ENCODE measurements at regions not wholly inside any gene's neighbourhood (a gene's known extent, or its start where the extent isn't known, plus 50 kb on each side); places are given as distances from the start of the nearest gene placed in this dataset.

DNA sequence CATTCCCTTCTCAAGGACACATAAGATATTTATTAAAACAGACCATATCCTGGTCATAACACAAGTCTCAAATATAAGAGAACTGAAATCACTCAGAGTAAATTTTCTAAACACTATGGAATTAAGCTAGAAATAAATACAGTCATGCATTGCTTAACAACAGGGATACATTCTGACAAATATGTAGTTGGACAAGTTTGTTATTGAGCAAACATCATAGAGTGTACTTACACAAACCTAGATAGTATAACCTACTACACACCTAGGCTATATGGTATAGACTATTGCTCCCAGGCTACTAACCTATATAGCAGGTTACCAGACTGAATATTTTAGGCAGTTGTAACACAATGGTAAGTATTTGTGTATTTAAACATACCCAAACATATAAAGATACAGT, 104.0 kb downstream of the MIS18A start:
- no peak overlapping the region for H3K4me3 ChIP-seq (ENCODE audit: low read depth in 1 of 3, low read length in 3 of 3)
- FAIRE-seq, result no peak

DNA sequence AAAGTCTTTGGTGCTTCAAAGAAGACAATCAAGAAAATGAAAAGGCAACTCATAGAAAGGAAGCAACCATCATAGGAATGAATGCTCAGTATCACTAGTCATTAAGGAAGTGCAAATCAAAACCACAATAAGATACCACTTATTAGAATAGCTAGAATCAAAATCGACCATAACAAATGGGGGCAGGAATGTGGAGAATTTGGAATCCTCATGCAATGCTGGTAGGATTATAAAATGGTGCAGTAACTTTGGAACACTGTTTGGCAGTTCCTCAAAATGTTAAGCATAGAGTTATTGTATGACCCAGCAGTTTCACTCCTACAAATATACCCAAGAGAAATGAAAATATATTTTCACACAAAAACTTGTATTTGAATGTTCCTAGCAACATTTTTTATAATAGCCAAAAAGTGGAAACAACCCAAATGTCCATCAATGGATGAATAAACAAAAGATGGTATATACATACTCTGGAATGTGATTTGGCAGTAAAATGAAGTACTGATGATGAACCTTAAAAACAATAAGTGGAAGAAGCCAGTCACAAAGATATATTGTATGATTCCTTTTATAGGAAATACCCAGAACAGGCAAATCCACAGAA, 105.6 kb downstream of the MIS18A start:
- DNase-seq (no peak), FAIRE-seq (no peak)
- WGBS, 3 donors, result 14 to 36% (median 26%) methylated on average over 1 of the region's 1 CpG
- Histone ChIP-seq H3K36me3 (ENCODE audit: control insufficient read depth in 3 of 3, insufficient read depth in 2 of 3, low read depth in 1 of 3, low read length in 3 of 3) (no peaks in the 10 kb centered on the region), H3K27me3 (ENCODE audit: control insufficient read depth in 3 of 3, insufficient read depth in 3 of 3, low read length in 3 of 3) (no peaks in the 10 kb centered on the region), H3K4me1 (ENCODE audit: control insufficient read depth in 3 of 3, insufficient read depth in 2 of 3, low read depth in 1 of 3, low read length in 2 of 3) (no peaks in the 10 kb centered on the region), H3K4me3 (ENCODE audit: low read depth in 1 of 3, low read length in 3 of 3) (no peak overlapping the region), H3K27ac (ENCODE audit: low read depth in 1 of 3, low read length in 2 of 3) (no peak overlapping the region), H3K9me3 (ENCODE audit: control insufficient read depth in 2 of 2, insufficient read depth in 1 of 2, low read depth in 1 of 2, low read length in 1 of 2) (no peaks in the 10 kb centered on the region)

More for the DNA sequence above, 104.0 kb downstream of the MIS18A start:
- Histone ChIP-seq H3K27ac (ENCODE audit: low read depth in 1 of 3, low read length in 2 of 3) (no peak overlapping the region), H3K27me3 (ENCODE audit: control insufficient read depth in 3 of 3, insufficient read depth in 3 of 3, low read length in 3 of 3) (no peaks in the 10 kb centered on the region), H3K4me1 (ENCODE audit: control insufficient read depth in 3 of 3, insufficient read depth in 2 of 3, low read depth in 1 of 3, low read length in 2 of 3) (no peaks in the 10 kb centered on the region), H3K9me3 (ENCODE audit: control insufficient read depth in 2 of 2, insufficient read depth in 1 of 2, low read depth in 1 of 2, low read length in 1 of 2) (no peaks in the 10 kb centered on the region), H3K36me3 (ENCODE audit: control insufficient read depth in 3 of 3, insufficient read depth in 2 of 3, low read depth in 1 of 3, low read length in 3 of 3) (no peaks in the 10 kb centered on the region)
- DNase-seq, result no peak

DNA sequence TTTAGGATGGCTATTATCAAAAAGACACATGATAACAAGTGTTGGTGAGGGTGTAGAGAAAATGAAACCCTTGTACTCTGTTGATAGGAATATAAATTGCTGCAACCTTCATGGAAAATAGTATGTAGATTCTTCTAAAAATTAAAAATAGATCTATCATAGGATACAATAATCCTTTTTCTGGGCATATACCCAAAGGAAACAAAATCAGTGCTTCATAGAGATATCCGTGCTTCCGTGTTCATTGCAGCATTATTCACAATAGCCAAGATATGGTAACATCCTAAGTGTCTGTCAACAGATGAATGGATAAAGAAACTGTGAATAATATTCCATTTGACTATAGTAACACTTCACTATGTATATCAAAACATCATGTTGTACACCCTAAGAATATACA, 106.7 kb downstream of the MIS18A start:
- Histone ChIP-seq H3K36me3 (ENCODE audit: control insufficient read depth in 3 of 3, insufficient read depth in 2 of 3, low read depth in 1 of 3, low read length in 3 of 3) (no peaks in the 10 kb centered on the region), H3K4me3 (ENCODE audit: low read depth in 1 of 3, low read length in 3 of 3) (no peak overlapping the region), H3K27ac (ENCODE audit: low read depth in 1 of 3, low read length in 2 of 3) (no peak overlapping the region), H3K4me1 (ENCODE audit: control insufficient read depth in 3 of 3, insufficient read depth in 2 of 3, low read depth in 1 of 3, low read length in 2 of 3) (no peaks in the 10 kb centered on the region), H3K9me3 (ENCODE audit: control insufficient read depth in 2 of 2, insufficient read depth in 1 of 2, low read depth in 1 of 2, low read length in 1 of 2) (no peaks in the 10 kb centered on the region), H3K27me3 (ENCODE audit: control insufficient read depth in 3 of 3, insufficient read depth in 3 of 3, low read length in 3 of 3) (no peaks in the 10 kb centered on the region)
- DNase-seq (no peak), FAIRE-seq (no peak)
- 86 to 98% (median 94%) methylated on average over 2 of the region's 2 CpGs for WGBS, 3 donors

DNA sequence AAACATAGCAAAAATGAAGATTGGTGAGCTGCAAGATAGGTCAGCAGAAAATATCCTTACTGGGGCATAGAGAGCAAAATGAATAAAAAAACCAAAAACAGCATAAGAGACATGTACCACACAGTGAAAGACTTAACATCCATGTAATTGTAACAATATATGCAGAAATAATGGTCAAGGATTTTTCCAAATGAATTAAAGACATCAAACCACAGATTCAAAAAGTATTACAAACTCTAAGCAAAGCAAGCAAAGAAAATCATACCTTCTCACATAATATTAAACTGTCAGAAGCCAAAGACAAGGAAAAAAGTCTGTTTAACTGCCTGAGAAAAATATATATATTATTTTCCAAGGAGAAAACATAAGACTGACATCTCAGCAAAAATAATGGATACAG, 111.3 kb downstream of the MIS18A start:
- Histone ChIP-seq H3K27me3 (ENCODE audit: control insufficient read depth in 3 of 3, insufficient read depth in 3 of 3, low read length in 3 of 3) (no peaks in the 10 kb centered on the region), H3K4me1 (ENCODE audit: control insufficient read depth in 3 of 3, insufficient read depth in 2 of 3, low read depth in 1 of 3, low read length in 2 of 3) (no peaks in the 10 kb centered on the region), H3K4me3 (ENCODE audit: low read depth in 1 of 3, low read length in 3 of 3) (no peak overlapping the region), H3K9me3 (ENCODE audit: control insufficient read depth in 2 of 2, insufficient read depth in 1 of 2, low read depth in 1 of 2, low read length in 1 of 2) (no peaks in the 10 kb centered on the region), H3K36me3 (ENCODE audit: control insufficient read depth in 3 of 3, insufficient read depth in 2 of 3, low read depth in 1 of 3, low read length in 3 of 3) (no peaks in the 10 kb centered on the region), H3K27ac (ENCODE audit: low read depth in 1 of 3, low read length in 2 of 3) (no peak overlapping the region)
- DNase-seq (no peak), FAIRE-seq (no peak)

DNA sequence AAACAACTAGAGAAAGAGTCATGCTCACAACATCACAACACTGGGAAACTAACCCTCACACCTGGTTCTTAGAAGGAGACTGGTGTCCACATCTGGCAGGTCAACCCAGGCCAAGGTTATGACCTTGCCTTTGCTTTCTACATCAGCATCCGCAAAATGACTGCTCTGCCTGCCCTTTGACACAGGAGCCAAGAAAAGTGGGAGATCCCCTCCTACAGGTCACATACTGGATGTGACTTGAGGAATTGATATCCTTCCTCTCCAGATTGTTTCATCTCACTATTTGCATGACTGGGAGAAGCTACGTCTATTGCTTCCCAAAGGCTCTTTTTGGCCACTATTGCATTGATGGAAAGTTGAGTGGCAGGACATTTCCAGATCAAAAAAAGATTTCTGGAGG, 115.5 kb downstream of the MIS18A start:
- FAIRE-seq (no peak), DNase-seq (no peak)
- Histone ChIP-seq H3K4me1 (ENCODE audit: control insufficient read depth in 3 of 3, insufficient read depth in 2 of 3, low read depth in 1 of 3, low read length in 2 of 3) (no peaks in the 10 kb centered on the region), H3K27me3 (ENCODE audit: control insufficient read depth in 3 of 3, insufficient read depth in 3 of 3, low read length in 3 of 3) (no peaks in the 10 kb centered on the region), H3K36me3 (ENCODE audit: control insufficient read depth in 3 of 3, insufficient read depth in 2 of 3, low read depth in 1 of 3, low read length in 3 of 3) (no peaks in the 10 kb centered on the region), H3K9me3 (ENCODE audit: control insufficient read depth in 2 of 2, insufficient read depth in 1 of 2, low read depth in 1 of 2, low read length in 1 of 2) (no peaks in the 10 kb centered on the region), H3K4me3 (ENCODE audit: low read depth in 1 of 3, low read length in 3 of 3) (no peak overlapping the region), H3K27ac (ENCODE audit: low read depth in 1 of 3, low read length in 2 of 3) (no peak overlapping the region)
- 56 to 63% (median 57%) methylated on average over 2 of the region's 2 CpGs for WGBS, 3 donors

DNA sequence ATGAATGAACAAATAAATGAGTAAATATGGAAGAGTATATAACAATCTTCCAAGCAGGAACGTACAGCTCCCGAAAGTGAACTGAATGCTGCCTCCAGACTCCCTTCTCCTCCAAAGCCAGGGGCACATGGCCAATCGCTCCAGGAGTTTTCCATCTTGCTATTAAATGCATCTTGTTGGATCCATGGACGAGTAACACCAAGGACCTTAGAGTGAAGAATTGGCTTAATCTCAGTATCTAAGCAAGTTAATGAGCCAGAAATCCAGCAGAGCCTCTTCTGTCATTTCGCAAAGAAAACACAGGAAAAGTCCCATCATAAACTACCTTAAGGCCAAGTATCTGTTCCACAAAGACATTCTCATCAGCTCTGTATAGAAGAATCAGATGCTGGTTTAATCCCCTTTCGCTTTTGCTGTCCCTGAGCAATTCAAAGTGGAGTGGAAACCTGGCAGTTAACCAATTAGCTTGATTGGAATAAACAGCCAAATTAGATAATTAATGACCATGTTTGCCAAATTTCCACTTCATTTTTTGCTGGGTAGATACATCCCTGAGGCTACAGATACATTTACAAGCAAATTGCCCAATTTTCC, 116.0 kb downstream of the MIS18A start:
- WGBS, 3 donors, result 64 to 75% (median 75%) methylated on average over 6 of the region's 6 CpGs
- Histone ChIP-seq H3K9me3 (ENCODE audit: control insufficient read depth in 2 of 2, insufficient read depth in 1 of 2, low read depth in 1 of 2, low read length in 1 of 2) (no peaks in the 10 kb centered on the region), H3K4me3 (ENCODE audit: low read depth in 1 of 3, low read length in 3 of 3) (no peak overlapping the region), H3K27me3 (ENCODE audit: control insufficient read depth in 3 of 3, insufficient read depth in 3 of 3, low read length in 3 of 3) (no peaks in the 10 kb centered on the region), H3K36me3 (ENCODE audit: control insufficient read depth in 3 of 3, insufficient read depth in 2 of 3, low read depth in 1 of 3, low read length in 3 of 3) (no peaks in the 10 kb centered on the region), H3K4me1 (ENCODE audit: control insufficient read depth in 3 of 3, insufficient read depth in 2 of 3, low read depth in 1 of 3, low read length in 2 of 3) (no peaks in the 10 kb centered on the region), H3K27ac (ENCODE audit: low read depth in 1 of 3, low read length in 2 of 3) (no peak overlapping the region)
- FAIRE-seq (no peak), DNase-seq (peak in 1 of 2 donors; percentile 6)

DNA sequence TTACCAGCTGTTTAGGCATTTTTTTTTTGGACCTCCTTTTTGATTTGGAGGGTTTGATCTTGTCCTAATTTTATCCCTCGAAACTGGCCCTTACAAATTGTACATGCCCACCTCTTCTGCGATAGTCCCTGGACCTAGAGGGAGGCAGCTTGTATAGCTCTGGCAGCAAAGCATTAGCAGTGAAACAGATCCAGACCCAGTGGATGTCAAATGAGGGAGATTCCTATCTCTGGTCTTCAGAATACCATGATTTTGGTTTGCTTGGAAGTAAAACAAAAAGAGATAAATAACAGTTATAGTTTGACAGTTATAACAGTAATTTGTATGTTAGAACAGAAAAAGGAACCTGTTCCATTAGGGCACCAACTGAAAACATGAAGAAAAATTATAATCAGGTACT, 123.6 kb downstream of the MIS18A start:
- FAIRE-seq (no peak), DNase-seq (no peak)
- 84 to 94% (median 88%) methylated on average over 2 of the region's 2 CpGs for WGBS, 3 donors
- Histone ChIP-seq H3K27ac (ENCODE audit: low read depth in 1 of 3, low read length in 2 of 3) (no peak overlapping the region), H3K36me3 (ENCODE audit: control insufficient read depth in 3 of 3, insufficient read depth in 2 of 3, low read depth in 1 of 3, low read length in 3 of 3) (no peaks in the 10 kb centered on the region), H3K4me3 (ENCODE audit: low read depth in 1 of 3, low read length in 3 of 3) (no peak overlapping the region), H3K4me1 (ENCODE audit: control insufficient read depth in 3 of 3, insufficient read depth in 2 of 3, low read depth in 1 of 3, low read length in 2 of 3) (no peaks in the 10 kb centered on the region), H3K27me3 (ENCODE audit: control insufficient read depth in 3 of 3, insufficient read depth in 3 of 3, low read length in 3 of 3) (no peaks in the 10 kb centered on the region), H3K9me3 (ENCODE audit: control insufficient read depth in 2 of 2, insufficient read depth in 1 of 2, low read depth in 1 of 2, low read length in 1 of 2) (no peaks in the 10 kb centered on the region)

DNA sequence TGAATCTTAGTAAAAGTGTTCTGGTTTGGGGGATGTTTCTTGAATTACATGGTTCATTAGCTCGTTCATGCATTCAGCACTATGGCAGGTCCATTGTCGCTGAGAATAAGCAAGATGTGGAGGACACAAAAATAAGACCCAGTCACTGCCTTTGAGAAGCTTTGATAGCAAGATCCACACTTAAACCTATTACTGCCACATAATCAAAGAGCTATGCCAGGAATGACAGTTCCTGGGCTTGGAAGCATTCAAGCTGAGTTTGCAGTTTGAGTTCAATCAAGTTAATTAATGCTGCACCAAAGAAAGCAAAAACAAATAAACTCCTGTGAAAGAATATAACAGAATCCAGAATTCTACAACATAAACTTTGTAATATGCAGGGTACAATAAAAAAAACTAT, 131.8 kb downstream of the MIS18A start:
- Histone ChIP-seq H3K4me1 (ENCODE audit: control insufficient read depth in 3 of 3, insufficient read depth in 2 of 3, low read depth in 1 of 3, low read length in 2 of 3) (no peaks in the 10 kb centered on the region), H3K36me3 (ENCODE audit: control insufficient read depth in 3 of 3, insufficient read depth in 2 of 3, low read depth in 1 of 3, low read length in 3 of 3) (no peaks in the 10 kb centered on the region), H3K4me3 (ENCODE audit: low read depth in 1 of 3, low read length in 3 of 3) (no peak overlapping the region), H3K27me3 (ENCODE audit: control insufficient read depth in 3 of 3, insufficient read depth in 3 of 3, low read length in 3 of 3) (no peaks in the 10 kb centered on the region), H3K9me3 (ENCODE audit: control insufficient read depth in 2 of 2, insufficient read depth in 1 of 2, low read depth in 1 of 2, low read length in 1 of 2) (peaks cover 0 to 4% of the 10 kb centered on the region in 2 donors), H3K27ac (ENCODE audit: low read depth in 1 of 3, low read length in 2 of 3) (no peak overlapping the region)
- DNase-seq (no peak), FAIRE-seq (no peak)
- 28 to 65% (median 50%) methylated on average over 2 of the region's 2 CpGs for WGBS, 3 donors

DNA sequence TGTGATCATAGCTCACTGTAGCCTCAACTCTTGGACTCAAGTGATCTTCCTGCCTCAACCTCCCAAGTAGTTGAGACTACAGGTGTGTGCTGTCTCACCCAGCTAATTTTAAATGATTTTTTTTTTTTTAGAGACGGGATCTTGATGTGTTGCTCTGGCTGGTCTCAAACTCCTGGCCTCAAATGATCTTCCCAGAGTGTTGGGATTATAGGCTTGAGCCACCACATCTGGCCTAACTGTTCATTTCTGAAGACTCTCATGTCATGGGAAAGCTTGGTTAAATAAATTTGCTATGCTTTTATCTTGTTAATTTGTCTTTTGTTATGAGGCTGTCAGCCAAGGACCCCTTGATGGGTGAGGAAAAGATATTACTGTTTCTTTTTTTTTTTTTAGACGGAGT, 134.0 kb downstream of the MIS18A start:
- WGBS, 3 donors, result 81 to 88% (median 88%) methylated on average over 1 to 2 of the region's 2 CpGs
- FAIRE-seq, result no peak
- no peaks in the 10 kb centered on the region for H3K27me3 ChIP-seq (ENCODE audit: control insufficient read depth in 3 of 3, insufficient read depth in 3 of 3, low read length in 3 of 3)
- H3K36me3 ChIP-seq (ENCODE audit: control insufficient read depth in 3 of 3, insufficient read depth in 2 of 3, low read depth in 1 of 3, low read length in 3 of 3), result no peaks in the 10 kb centered on the region
- DNase-seq, result no peak
- peaks cover 0 to 4% of the 10 kb centered on the region in 2 donors for H3K9me3 ChIP-seq (ENCODE audit: control insufficient read depth in 2 of 2, insufficient read depth in 1 of 2, low read depth in 1 of 2, low read length in 1 of 2)
- no peak overlapping the region for H3K27ac ChIP-seq (ENCODE audit: low read depth in 1 of 3, low read length in 2 of 3)
- H3K4me3 ChIP-seq (ENCODE audit: low read depth in 1 of 3, low read length in 3 of 3), result no peak overlapping the region
- H3K4me1 ChIP-seq (ENCODE audit: control insufficient read depth in 3 of 3, insufficient read depth in 2 of 3, low read depth in 1 of 3, low read length in 2 of 3), result no peaks in the 10 kb centered on the region
